Liver (tissue), 8 donors: ENCODE measurements at regions not wholly inside any gene's neighbourhood (a gene's known extent, or its start where the extent isn't known, plus 50 kb on each side); places are given as distances from the start of the nearest gene placed in this dataset.

Experiments used
- DNase-seq: peaks from one replicate; pipeline ENCODE4 v3.0.0-alpha.2; 2017; ENCODE audit warnings: low spot score
- H3K27ac ChIP-seq, 2 donors: one replicate each; pipeline ENCODE4 v1.7.0; 2013; ENCODE audit warnings: inconsistent platforms in 2 of 2, low read length in 2 of 2, control low read depth in 1 of 2, low read depth in 1 of 2, mild to moderate bottlenecking in 1 of 2
- H3K27me3 ChIP-seq, 4 donors: one replicate each; pipeline versions ENCODE4 v1.6.1 to v1.7.0; 2013; ENCODE audit warnings: low read length in 3 of 4, inconsistent platforms in 1 of 4, mild to moderate bottlenecking in 1 of 4, moderate library complexity in 1 of 4; ENCODE audit not compliant: control insufficient read depth in 4 of 4, insufficient read depth in 4 of 4
- H3K36me3 ChIP-seq, 4 donors: one replicate each; pipeline versions ENCODE4 v1.6.1 to v1.7.0; 2013; ENCODE audit warnings: low read length in 3 of 4, mild to moderate bottlenecking in 3 of 4, low read depth in 1 of 4, moderate library complexity in 1 of 4; ENCODE audit not compliant: control insufficient read depth in 4 of 4, insufficient read depth in 3 of 4
- H3K4me1 ChIP-seq, 4 donors: one replicate each; pipeline versions ENCODE4 v1.6.1 to v1.7.0; 2013; ENCODE audit warnings: low read length in 3 of 4, mild to moderate bottlenecking in 3 of 4, moderate library complexity in 1 of 4; ENCODE audit not compliant: control insufficient read depth in 4 of 4, insufficient read depth in 4 of 4
- H3K4me3 ChIP-seq, 3 donors: one replicate each; pipeline versions ENCODE4 v1.6.1 to v1.7.0; 2013; ENCODE audit warnings: low read length in 3 of 3, control low read depth in 1 of 3, low read depth in 1 of 3, mild to moderate bottlenecking in 1 of 3
- H3K9ac ChIP-seq, 2 donors: one replicate each; pipeline ENCODE4 v1.7.0; 2013; ENCODE audit warnings: low read length in 2 of 2, mild to moderate bottlenecking in 2 of 2, moderate library complexity in 2 of 2, control low read depth in 1 of 2, low read depth in 1 of 2
- H3K9me3 ChIP-seq, 4 donors: one replicate each; pipeline versions ENCODE4 v1.6.1 to v1.7.0; 2013; ENCODE audit warnings: low read length in 3 of 4; ENCODE audit not compliant: control insufficient read depth in 4 of 4
- CTCF ChIP-seq: fragments of 150-350 bp; IDR thresholded peaks from 2 replicates; pipeline ENCODE4 v1.5.1; 2017; ENCODE audit warnings: improper control_type of control experiment, low read depth, low read length; ENCODE audit not compliant: missing input control
- EGR1 ChIP-seq, 2 donors: IDR thresholded peaks; 2 replicates each; pipeline ENCODE4 v1.6.1; 2016 to 2018; ENCODE audit warnings: antibody characterized with exemption in 2 of 2, low read depth in 2 of 2
- FOXA1 ChIP-seq: IDR thresholded peaks from 2 replicates; pipeline ENCODE4 v1.6.1; 2016; ENCODE audit warnings: antibody characterized with exemption
- FOXA2 ChIP-seq: IDR thresholded peaks from 2 replicates; pipeline ENCODE4 v1.6.1; 2016; ENCODE audit warnings: antibody characterized with exemption
- GABPA ChIP-seq, 2 donors: IDR thresholded peaks in 1 of 2; conservative IDR thresholded peaks in 1 of 2; 2 replicates each; pipeline ENCODE4 v1.6.1; 2016; ENCODE audit warnings: antibody characterized with exemption in 2 of 2, mild to moderate bottlenecking in 1 of 2, moderate library complexity in 1 of 2
- HNF4A ChIP-seq, 2 donors: conservative IDR thresholded peaks; 2 replicates each; pipeline ENCODE4 v1.6.1; 2016; ENCODE audit warnings: antibody characterized with exemption in 2 of 2, mild to moderate bottlenecking in 2 of 2
- HNF4G ChIP-seq: IDR thresholded peaks from 2 replicates; pipeline ENCODE4 v1.6.1; 2016; ENCODE audit warnings: antibody characterized with exemption
- JUND ChIP-seq, 2 donors: IDR thresholded peaks; 2 replicates each; pipeline ENCODE4 v1.6.1; 2016; ENCODE audit warnings: antibody characterized with exemption in 2 of 2
- MAX ChIP-seq: IDR thresholded peaks from 2 replicates; pipeline ENCODE4 v1.6.1; 2016; ENCODE audit warnings: antibody characterized with exemption
- NR2F2 ChIP-seq: IDR thresholded peaks from 2 replicates; pipeline ENCODE4 v1.6.1; 2016; ENCODE audit warnings: antibody characterized with exemption
- RAD21 ChIP-seq, 2 donors: IDR thresholded peaks; 2 replicates each; pipeline ENCODE4 v1.6.1; 2016; ENCODE audit warnings: antibody characterized with exemption in 2 of 2, mild to moderate bottlenecking in 2 of 2
- REST ChIP-seq: IDR thresholded peaks from 2 replicates; pipeline ENCODE4 v1.6.1; 2016; ENCODE audit warnings: antibody characterized with exemption, mild to moderate bottlenecking
- RXRA ChIP-seq, 2 donors: IDR thresholded peaks; 2 replicates each; pipeline ENCODE4 v1.6.1; 2017 to 2018; ENCODE audit warnings: antibody characterized with exemption in 2 of 2, mild to moderate bottlenecking in 1 of 2
- SP1 ChIP-seq: IDR thresholded peaks from 2 replicates; pipeline ENCODE4 v1.6.1; 2018; ENCODE audit warnings: antibody characterized with exemption, mild to moderate bottlenecking
- TAF1 ChIP-seq: conservative IDR thresholded peaks from 2 replicates; pipeline ENCODE4 v1.6.1; 2016; ENCODE audit warnings: antibody characterized with exemption, mild to moderate bottlenecking
- YY1 ChIP-seq: IDR thresholded peaks from 2 replicates; pipeline ENCODE4 v1.6.1; 2016; ENCODE audit warnings: antibody characterized with exemption, mild to moderate bottlenecking
- WGBS: extraction: QIAGEN DNeasy Blood & Tissue Kit; methylation state at CpG from one replicate; pipeline ENCODE4 v1.1.7; 2013; 5-methylcytosine and 5-hydroxymethylcytosine counted together
- TF ChIP-seq, protein P1 (sequence below): IDR thresholded peaks from 2 replicates; pipeline ENCODE4 v1.6.1; 2016; ENCODE audit warnings: antibody characterized with exemption
- donor health status: healthy.
- donor health status: healthy.
- donor health status: healthy.
- donor health status: healthy.
- donor health status: healthy.

GRCh38 chr17:52505601-52506000, 347.1 kb upstream of the CA10 start (continued):
- no peak for TF ChIP-seq CTCF
- no peak for TF ChIP-seq GABPA (IDR thresholded peaks at IDR 0.05 in 1 of 2, conservative IDR thresholded peaks at IDR 0.05 in 1 of 2)
- no peak for TF ChIP-seq TAF1
- TF ChIP-seq RAD21 (IDR thresholded peaks at IDR 0.05) = no peak
- TF ChIP-seq MAX = no peak
- no peak for TF ChIP-seq FOXA1
- no peak for TF ChIP-seq NR2F2

GRCh38 chr17:52504081-52504480, 345.6 kb upstream of the CA10 start:
- no peaks in the 10 kb centered on the region for H3K9me3 ChIP-seq
- no peaks in the 10 kb centered on the region for H3K36me3 ChIP-seq
- 61% methylated on average over 1 of the region's 1 CpG for WGBS
- H3K27ac ChIP-seq = no peak overlapping the region
- no peak overlapping the region for H3K9ac ChIP-seq
- DNase-seq = no peak
- peaks cover 0 to 8% (median 0%) of the 10 kb centered on the region in 4 donors for H3K27me3 ChIP-seq
- no peak overlapping the region for H3K4me3 ChIP-seq
- no peaks in the 10 kb centered on the region for H3K4me1 ChIP-seq
- TF ChIP-seq FOXA2 = no peak
- TF ChIP-seq TAF1 = no peak
- TF ChIP-seq CTCF = no peak
- TF ChIP-seq HNF4A (conservative IDR thresholded peaks at IDR 0.05) = no peak
- no peak for TF ChIP-seq HNF4G
- no peak for TF ChIP-seq JUND (IDR thresholded peaks at IDR 0.05)
- TF ChIP-seq MAX = no peak

DNA sequence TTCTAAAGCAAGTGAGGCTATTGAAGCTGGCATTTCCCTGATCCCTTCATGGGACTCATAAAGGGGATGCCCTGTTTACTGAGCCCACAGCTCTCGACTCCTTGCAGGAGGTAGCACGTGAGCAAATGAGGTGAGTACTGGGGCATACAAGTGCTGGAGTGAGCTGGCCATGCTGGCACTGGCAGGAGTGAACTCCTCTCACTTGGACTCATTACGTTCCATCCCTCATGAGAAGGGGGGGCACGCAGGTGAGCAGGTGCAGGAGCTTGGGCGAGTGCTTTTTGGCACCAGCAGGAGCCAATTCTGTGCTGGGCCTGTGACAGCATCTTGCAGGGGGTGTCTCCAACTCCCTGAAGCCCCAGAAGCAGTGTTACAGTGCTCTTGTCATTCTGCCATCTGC, 337.1 kb upstream of the CA10 start:
- peaks cover 0 to 3% (median 0%) of the 10 kb centered on the region in 4 donors for H3K27me3 ChIP-seq
- H3K9me3 ChIP-seq = no peaks in the 10 kb centered on the region
- H3K4me3 ChIP-seq = no peak overlapping the region
- H3K36me3 ChIP-seq = no peaks in the 10 kb centered on the region
- no peaks in the 10 kb centered on the region for H3K4me1 ChIP-seq
- no peak for DNase-seq
- no peak overlapping the region for H3K9ac ChIP-seq
- H3K27ac ChIP-seq = no peak overlapping the region
- 78% methylated on average over 5 of the region's 5 CpGs for WGBS
- TF ChIP-seq YY1 (no peak), SP1 (no peak), HNF4A (conservative IDR thresholded peaks at IDR 0.05) (no peak), EGR1 (IDR thresholded peaks at IDR 0.05; ENCODE audit: low read depth in 2 of 2) (no peak), CTCF (no peak), GABPA (IDR thresholded peaks at IDR 0.05 in 1 of 2, conservative IDR thresholded peaks at IDR 0.05 in 1 of 2) (no peak), JUND (IDR thresholded peaks at IDR 0.05) (no peak), FOXA1 (no peak), MAX (no peak), RXRA (IDR thresholded peaks at IDR 0.05) (no peak), REST (no peak), HNF4G (no peak), RAD21 (IDR thresholded peaks at IDR 0.05) (no peak)
- TF ChIP-seq, protein P1, sequence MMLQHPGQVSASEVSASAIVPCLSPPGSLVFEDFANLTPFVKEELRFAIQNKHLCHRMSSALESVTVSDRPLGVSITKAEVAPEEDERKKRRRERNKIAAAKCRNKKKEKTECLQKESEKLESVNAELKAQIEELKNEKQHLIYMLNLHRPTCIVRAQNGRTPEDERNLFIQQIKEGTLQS = no peak
